ENCODE measurements at regions not wholly inside any gene's neighbourhood (a gene's known extent, or its start where the extent isn't known, plus 50 kb on each side); places are given as distances from the start of the nearest gene placed in this dataset.
"Not testable (repeated sequence)": the region's sequence is repeated elsewhere in the genome, so short reads cannot be mapped to it uniquely, and the experiment has no call there.

- DNase-seq (ENCODE audit: low read depth): no peak
- TF ChIP-seq CTCF (IDR thresholded peaks at IDR 0.05; ENCODE audit: insufficient read depth, low read length): no peak
- no peak overlapping the region for H3K4me3 ChIP-seq (ENCODE audit: low read depth, low read length)
These were observed 71.2 kb downstream of the RMI2 start for GRCh38 chr16:11416228-11417001.

- no peak for DNase-seq (ENCODE audit: low read depth)
- no peak overlapping the region for H3K4me3 ChIP-seq (ENCODE audit: low read depth, low read length)
- no peak for TF ChIP-seq CTCF (IDR thresholded peaks at IDR 0.05; ENCODE audit: insufficient read depth, low read length)
These were observed 72.2 kb downstream of the RMI2 start for GRCh38 chr16:11417487-11417886.

- peak; percentile 19 for DNase-seq (ENCODE audit: low read depth)
- H3K4me3 ChIP-seq (ENCODE audit: low read depth, low read length): no peak overlapping the region
- TF ChIP-seq CTCF (IDR thresholded peaks at IDR 0.05; ENCODE audit: insufficient read depth, low read length): no peak
These were observed 73.2 kb downstream of the RMI2 start for GRCh38 chr16:11418506-11418905.

GRCh38 chr16:11420067-11420466 lies 74.8 kb downstream of the RMI2 start:
- not testable (repeated sequence) for DNase-seq (ENCODE audit: low read depth); H3K4me3 ChIP-seq (ENCODE audit: low read depth, low read length)

DNA sequence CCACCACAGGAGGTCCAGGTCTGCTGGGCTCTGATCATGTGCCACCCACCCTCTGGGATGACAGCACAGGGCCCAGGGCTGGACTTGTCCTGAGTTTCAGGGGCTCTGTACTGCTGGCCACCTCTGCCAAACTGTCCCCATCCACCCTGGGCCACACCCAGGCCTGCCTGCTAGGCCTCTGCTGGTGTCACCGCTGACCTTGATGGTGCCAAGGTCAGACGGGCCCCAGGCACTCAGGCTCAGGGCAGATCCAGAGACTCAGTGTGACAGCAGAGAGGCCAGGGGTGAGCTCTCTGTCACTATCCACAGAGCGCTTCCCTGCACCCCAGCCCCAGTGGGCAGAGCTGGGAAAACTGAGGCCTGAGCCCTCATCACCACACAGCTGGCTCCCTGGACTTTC lies 75.6 kb downstream of the RMI2 start:
- TF ChIP-seq CTCF (IDR thresholded peaks at IDR 0.05; ENCODE audit: insufficient read depth, low read length): no peak
- DNase-seq (ENCODE audit: low read depth): no peak
- no peak overlapping the region for H3K4me3 ChIP-seq (ENCODE audit: low read depth, low read length)

DNA sequence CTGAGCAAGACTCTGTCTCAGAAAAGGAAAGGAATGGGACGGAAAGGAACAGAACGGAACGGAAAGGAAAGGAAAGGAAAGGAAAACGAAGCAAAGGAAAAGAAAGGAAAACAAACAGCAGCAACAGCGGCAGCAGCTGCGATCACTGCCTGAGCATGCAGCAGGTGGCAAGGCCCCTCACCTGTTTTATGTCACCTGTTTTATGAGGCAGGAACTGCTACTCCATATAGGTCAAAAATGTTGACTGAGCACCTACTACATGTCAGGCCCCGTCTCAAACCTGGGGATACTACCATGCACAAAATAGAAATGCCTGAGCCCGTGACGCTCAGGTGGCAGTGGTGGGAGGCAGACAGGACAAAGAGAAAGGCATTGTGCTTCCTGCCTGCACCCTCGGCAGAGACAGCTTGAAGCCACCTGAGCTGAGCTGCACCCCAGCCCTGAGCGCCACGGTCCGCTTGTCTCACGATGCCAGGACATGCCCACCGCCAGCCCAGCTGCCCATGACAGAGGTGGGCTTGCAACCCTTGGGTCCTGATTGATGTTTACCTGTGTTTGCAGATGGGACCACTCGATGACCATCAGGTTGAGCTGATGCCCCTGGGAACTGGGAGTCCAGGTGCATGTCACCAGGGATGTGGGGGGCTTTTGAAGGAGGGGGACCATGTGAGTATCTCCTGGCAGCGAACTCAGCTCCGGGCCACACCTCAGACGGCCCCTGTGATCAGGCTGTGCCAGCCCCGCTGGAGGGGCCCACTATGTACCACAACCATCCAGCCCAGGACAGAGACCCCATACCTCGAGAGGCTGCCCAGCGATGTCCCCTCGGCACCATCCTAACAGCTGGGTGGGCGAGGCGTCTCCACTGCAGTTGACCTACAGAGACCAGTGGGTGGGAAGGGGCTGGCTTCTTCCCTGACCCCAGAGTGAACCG lies 77.4 kb downstream of the RMI2 start:
- H3K4me3 ChIP-seq (ENCODE audit: low read depth, low read length): no peak overlapping the region
- no peak for TF ChIP-seq CTCF (IDR thresholded peaks at IDR 0.05; ENCODE audit: insufficient read depth, low read length)
- DNase-seq (ENCODE audit: low read depth): no peak
